Activated T-cell treated with anti-CD3 and anti-CD28 coated beads, Interleukin-2, amount 50 U/mL, for 1 hour (primary cell): ENCODE measurements at regions not wholly inside any gene's neighbourhood (a gene's known extent, or its start where the extent isn't known, plus 50 kb on each side); places are given as distances from the start of the nearest gene placed in this dataset.

Experiments
- DNase-seq: peaks from one replicate; pipeline ENCODE4 v3.0.0-alpha.2; 2020

GRCh38 chr4:19772581-19772980 lies 479.1 kb upstream of the SLIT2 start:
- no peak for DNase-seq

GRCh38 chr4:19756661-19757060 lies 495.0 kb upstream of the SLIT2 start:
- no peak for DNase-seq

- no peak for DNase-seq
Measured at GRCh38 chr4:19752599-19752998, 499.1 kb upstream of the SLIT2 start.

- no peak for DNase-seq
Measured at GRCh38 chr4:19748519-19749479, 502.9 kb upstream of the SLIT2 start.

GRCh38 chr4:19746377-19746776 lies 505.3 kb upstream of the SLIT2 start:
- DNase-seq = no peak

GRCh38 chr4:19743115-19743638 lies 508.5 kb upstream of the SLIT2 start:
- DNase-seq = no peak

GRCh38 chr4:19739101-19739651 lies 512.5 kb upstream of the SLIT2 start:
- no peak for DNase-seq

GRCh38 chr4:19736968-19737756 lies 514.5 kb upstream of the SLIT2 start:
- no peak for DNase-seq

GRCh38 chr4:19735012-19735411 lies 516.7 kb upstream of the SLIT2 start:
- DNase-seq = no peak

GRCh38 chr4:19729886-19730651 lies 521.6 kb upstream of the SLIT2 start:
- DNase-seq = no peak

GRCh38 chr4:19728773-19729172 lies 522.9 kb upstream of the SLIT2 start:
- no peak for DNase-seq

GRCh38 chr4:19727141-19727540 lies 524.6 kb upstream of the SLIT2 start:
- no peak for DNase-seq

GRCh38 chr4:19725130-19725529 lies 526.6 kb upstream of the SLIT2 start:
- no peak for DNase-seq

GRCh38 chr4:19722404-19722803 lies 529.3 kb upstream of the SLIT2 start:
- no peak for DNase-seq

- no peak for DNase-seq
Measured at GRCh38 chr4:19721587-19721986, 530.1 kb upstream of the SLIT2 start.

- no peak for DNase-seq
Measured at GRCh38 chr4:19720610-19721009, 531.1 kb upstream of the SLIT2 start.

- no peak for DNase-seq
Measured at GRCh38 chr4:19720190-19720589, 531.5 kb upstream of the SLIT2 start.

GRCh38 chr4:19711871-19712270 lies 539.8 kb upstream of the SLIT2 start:
- no peak for DNase-seq

GRCh38 chr4:19707876-19708275 lies 543.8 kb upstream of the SLIT2 start:
- no peak for DNase-seq

GRCh38 chr4:19703391-19703790 lies 548.3 kb upstream of the SLIT2 start:
- no peak for DNase-seq

- no peak for DNase-seq
Measured at GRCh38 chr4:19700992-19701391, 550.7 kb upstream of the SLIT2 start.

- DNase-seq = no peak
Measured at GRCh38 chr4:19698961-19699360, 552.7 kb upstream of the SLIT2 start.

- no peak for DNase-seq
Measured at GRCh38 chr4:19694812-19695211, 556.9 kb upstream of the SLIT2 start.
